ENCODE measurements at regions not wholly inside any gene's neighbourhood (a gene's known extent, or its start where the extent isn't known, plus 50 kb on each side); places are given as distances from the start of the nearest gene placed in this dataset.

- FAIRE-seq (no peak), DNase-seq (ENCODE audit: low read depth, low spot score) (no peak), ATAC-seq (no peak)
- 54% methylated on average over 7 of the region's 7 CpGs for WGBS (ENCODE audit: insufficient coverage, insufficient replicate concordance, low lambda C conversion rate, missing lambda C conversion rate)
- TF ChIP-seq CHD1 (IDR thresholded peaks at IDR 0.05; ENCODE audit: low read depth, low read length) (no peak), BACH1 (IDR thresholded peaks at IDR 0.05; ENCODE audit: borderline replicate concordance) (no peak), ZNF217 (IDR thresholded peaks at IDR 0.05) (no peak), MEF2B (IDR thresholded peaks at IDR 0.05; ENCODE audit: partially characterized antibody, poor library complexity, severe bottlenecking) (no peak), CBFB (IDR thresholded peaks at IDR 0.05; ENCODE audit: low read depth) (no peak), FOXM1 (IDR thresholded peaks at IDR 0.05; ENCODE audit: low read depth, low read length) (no peak), FOXK2 (IDR thresholded peaks at IDR 0.05) (no peak), SIX5 (IDR thresholded peaks at IDR 0.05; ENCODE audit: low read depth, low read length, severe bottlenecking) (no peak), ATF2 (IDR thresholded peaks at IDR 0.05; ENCODE audit: low read length) (no peak), SREBF2 (IDR thresholded peaks at IDR 0.05; ENCODE audit: low read length) (no peak), PRDM15 (CRISPR knock-in tag; IDR thresholded peaks at IDR 0.05) (no peak)
- TF ChIP-seq, protein P1, sequence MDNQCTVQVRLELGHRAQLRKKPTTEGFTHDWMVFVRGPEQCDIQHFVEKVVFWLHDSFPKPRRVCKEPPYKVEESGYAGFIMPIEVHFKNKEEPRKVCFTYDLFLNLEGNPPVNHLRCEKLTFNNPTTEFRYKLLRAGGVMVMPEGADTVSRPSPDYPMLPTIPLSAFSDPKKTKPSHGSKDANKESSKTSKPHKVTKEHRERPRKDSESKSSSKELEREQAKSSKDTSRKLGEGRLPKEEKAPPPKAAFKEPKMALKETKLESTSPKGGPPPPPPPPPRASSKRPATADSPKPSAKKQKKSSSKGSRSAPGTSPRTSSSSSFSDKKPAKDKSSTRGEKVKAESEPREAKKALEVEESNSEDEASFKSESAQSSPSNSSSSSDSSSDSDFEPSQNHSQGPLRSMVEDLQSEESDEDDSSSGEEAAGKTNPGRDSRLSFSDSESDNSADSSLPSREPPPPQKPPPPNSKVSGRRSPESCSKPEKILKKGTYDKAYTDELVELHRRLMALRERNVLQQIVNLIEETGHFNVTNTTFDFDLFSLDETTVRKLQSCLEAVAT (IDR thresholded peaks at IDR 0.05) = no peak
- H3K27ac ChIP-seq (ENCODE audit: control insufficient read depth, insufficient read depth) = no peak overlapping the region
- intact Hi-C loops (cut with micrococcal nuclease; ENCODE audit: unreplicated experiment) (no loop called here), in situ Hi-C loops (cut with MboI) (no loop called here)
- ChIA-PET CTCF (interaction anchor here (0.7 to 1.8 kb wide), 4 partner anchors 63 to 702 kb away, joined by 3 to 4 read pairs (median 3); no protein-coding TSS in a partner anchor), RAD21 (ENCODE audit: unreplicated experiment) (interaction anchor here (1.2 kb wide), 1 partner anchor 209 kb away, joined by 3 read pairs; no protein-coding TSS in a partner anchor), POLR2A (interaction anchor here (0.6 kb wide), 1 partner anchor 434 kb away, joined by 9 read pairs; no protein-coding TSS in a partner anchor), SMC1A (ENCODE audit: uncharacterized antibody, unreplicated experiment) (interaction anchor here (0.5 to 1.6 kb wide), 6 partner anchors 9 to 421 kb away, joined by 3 to 6 read pairs (median 4); no protein-coding TSS in a partner anchor)
- no peak overlapping the region for H3K9ac ChIP-seq (ENCODE audit: control insufficient read depth, insufficient read depth, low read length)
- H3K36me3 ChIP-seq (ENCODE audit: control insufficient read depth in 2 of 2, insufficient read depth in 2 of 2, low read length in 1 of 2) = no peaks in the 10 kb centered on the region
- H4K20me1 ChIP-seq (ENCODE audit: control insufficient read depth, insufficient read depth) = no peaks in the 10 kb centered on the region
- H3K9me3 ChIP-seq (replicated peaks; ENCODE audit: control insufficient read depth, insufficient read depth, low read length) = no peaks in the 10 kb centered on the region
- H3K4me2 ChIP-seq (ENCODE audit: control insufficient read depth, insufficient read depth) = no peak overlapping the region
- no TSS peak for BruUV-seq (replicated peaks)
- H3K27me3 ChIP-seq (replicated peaks in 1 of 2; ENCODE audit: control insufficient read depth in 2 of 2, insufficient read depth in 2 of 2, low read length in 1 of 2) = no peaks in the 10 kb centered on the region
- H3K4me3 ChIP-seq = no peak overlapping the region
- no peaks in the 10 kb centered on the region for H3K79me2 ChIP-seq (ENCODE audit: control insufficient read depth, insufficient read depth, low read length)
- H2AFZ ChIP-seq (ENCODE audit: control insufficient read depth, low read depth, low read length) = no peak overlapping the region
- no peaks in the 10 kb centered on the region; the same call in 1 of the 2 replicates for H3K4me1 ChIP-seq (ENCODE audit: control insufficient read depth, insufficient read depth, low read length)
Observed at GRCh38 chr3:16810593-16811367, 74.0 kb upstream of the PLCL2 start.
